ENCODE measurements at regions not wholly inside any gene's neighbourhood (a gene's known extent, or its start where the extent isn't known, plus 50 kb on each side); places are given as distances from the start of the nearest gene placed in this dataset.

DNA sequence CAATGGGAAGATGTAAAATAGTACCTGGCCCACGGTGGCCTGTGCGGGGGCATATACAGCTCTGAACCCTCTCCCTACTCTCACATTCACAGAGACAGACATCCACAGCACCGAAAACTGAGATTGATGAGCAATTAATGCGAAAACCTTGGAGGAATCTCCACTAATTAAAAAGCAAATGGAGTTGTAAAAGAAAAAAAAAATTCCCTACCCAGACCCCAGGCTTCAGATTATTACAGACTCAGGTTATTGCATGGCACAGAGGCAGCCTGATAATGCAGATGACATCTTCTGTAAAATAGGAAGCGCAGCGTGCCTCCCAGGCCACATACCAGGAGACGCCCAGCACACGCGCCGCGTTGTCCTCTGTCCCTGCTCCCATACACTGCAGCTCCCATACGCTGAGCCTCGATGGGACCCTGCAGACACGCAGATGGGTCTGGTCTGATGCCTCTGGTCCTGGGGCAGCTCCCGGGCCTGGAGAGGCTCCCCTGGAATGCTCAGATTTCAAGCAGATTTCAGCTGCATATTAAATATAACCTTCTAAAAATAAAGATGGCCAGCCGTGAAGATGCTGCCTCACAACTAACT, 496.1 kb upstream of the MYT1L start:
- CTCF ChIA-PET (ENCODE audit: low intra/inter-chr PET ratio), result no interaction called here
- 7% methylated on average over 15 of the region's 16 CpGs for WGBS (ENCODE audit: insufficient coverage, low coverage, missing lambda C conversion rate)
- in situ Hi-C loops (cut with MboI) (no loop called here), intact Hi-C loops (cut with micrococcal nuclease) (no loop called here)
- H4K20me1 ChIP-seq (replicated peaks; ENCODE audit: control insufficient read depth, insufficient read depth, low read length), result no peaks in the 10 kb centered on the region
- peaks cover 0 to 41% of the 10 kb centered on the region in 2 experiments; a peak in 2 of 5 replicates for H3K27me3 ChIP-seq (ENCODE audit: control insufficient read depth in 2 of 2, insufficient read depth in 2 of 2, low read length in 2 of 2)
- no peaks in the 10 kb centered on the region for H3K79me2 ChIP-seq (ENCODE audit: control insufficient read depth, insufficient read depth, low read length)
- no peak for TF ChIP-seq PHF21A (IDR thresholded peaks at IDR 0.05; ENCODE audit: borderline replicate concordance, low read depth)
- TF ChIP-seq NR2C2 (CRISPR knock-in tag; IDR thresholded peaks at IDR 0.05), result no peak
- no peak for TF ChIP-seq NR2C2 (tag; IDR thresholded peaks at IDR 0.05)
- TF ChIP-seq, protein P1, sequence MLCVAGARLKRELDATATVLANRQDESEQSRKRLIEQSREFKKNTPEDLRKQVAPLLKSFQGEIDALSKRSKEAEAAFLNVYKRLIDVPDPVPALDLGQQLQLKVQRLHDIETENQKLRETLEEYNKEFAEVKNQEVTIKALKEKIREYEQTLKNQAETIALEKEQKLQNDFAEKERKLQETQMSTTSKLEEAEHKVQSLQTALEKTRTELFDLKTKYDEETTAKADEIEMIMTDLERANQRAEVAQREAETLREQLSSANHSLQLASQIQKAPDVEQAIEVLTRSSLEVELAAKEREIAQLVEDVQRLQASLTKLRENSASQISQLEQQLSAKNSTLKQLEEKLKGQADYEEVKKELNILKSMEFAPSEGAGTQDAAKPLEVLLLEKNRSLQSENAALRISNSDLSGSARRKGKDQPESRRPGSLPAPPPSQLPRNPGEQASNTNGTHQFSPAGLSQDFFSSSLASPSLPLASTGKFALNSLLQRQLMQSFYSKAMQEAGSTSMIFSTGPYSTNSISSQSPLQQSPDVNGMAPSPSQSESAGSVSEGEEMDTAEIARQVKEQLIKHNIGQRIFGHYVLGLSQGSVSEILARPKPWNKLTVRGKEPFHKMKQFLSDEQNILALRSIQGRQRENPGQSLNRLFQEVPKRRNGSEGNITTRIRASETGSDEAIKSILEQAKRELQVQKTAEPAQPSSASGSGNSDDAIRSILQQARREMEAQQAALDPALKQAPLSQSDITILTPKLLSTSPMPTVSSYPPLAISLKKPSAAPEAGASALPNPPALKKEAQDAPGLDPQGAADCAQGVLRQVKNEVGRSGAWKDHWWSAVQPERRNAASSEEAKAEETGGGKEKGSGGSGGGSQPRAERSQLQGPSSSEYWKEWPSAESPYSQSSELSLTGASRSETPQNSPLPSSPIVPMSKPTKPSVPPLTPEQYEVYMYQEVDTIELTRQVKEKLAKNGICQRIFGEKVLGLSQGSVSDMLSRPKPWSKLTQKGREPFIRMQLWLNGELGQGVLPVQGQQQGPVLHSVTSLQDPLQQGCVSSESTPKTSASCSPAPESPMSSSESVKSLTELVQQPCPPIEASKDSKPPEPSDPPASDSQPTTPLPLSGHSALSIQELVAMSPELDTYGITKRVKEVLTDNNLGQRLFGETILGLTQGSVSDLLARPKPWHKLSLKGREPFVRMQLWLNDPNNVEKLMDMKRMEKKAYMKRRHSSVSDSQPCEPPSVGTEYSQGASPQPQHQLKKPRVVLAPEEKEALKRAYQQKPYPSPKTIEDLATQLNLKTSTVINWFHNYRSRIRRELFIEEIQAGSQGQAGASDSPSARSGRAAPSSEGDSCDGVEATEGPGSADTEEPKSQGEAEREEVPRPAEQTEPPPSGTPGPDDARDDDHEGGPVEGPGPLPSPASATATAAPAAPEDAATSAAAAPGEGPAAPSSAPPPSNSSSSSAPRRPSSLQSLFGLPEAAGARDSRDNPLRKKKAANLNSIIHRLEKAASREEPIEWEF (CRISPR knock-in tag; IDR thresholded peaks at IDR 0.05), result no peak
- TF ChIP-seq, protein P2, sequence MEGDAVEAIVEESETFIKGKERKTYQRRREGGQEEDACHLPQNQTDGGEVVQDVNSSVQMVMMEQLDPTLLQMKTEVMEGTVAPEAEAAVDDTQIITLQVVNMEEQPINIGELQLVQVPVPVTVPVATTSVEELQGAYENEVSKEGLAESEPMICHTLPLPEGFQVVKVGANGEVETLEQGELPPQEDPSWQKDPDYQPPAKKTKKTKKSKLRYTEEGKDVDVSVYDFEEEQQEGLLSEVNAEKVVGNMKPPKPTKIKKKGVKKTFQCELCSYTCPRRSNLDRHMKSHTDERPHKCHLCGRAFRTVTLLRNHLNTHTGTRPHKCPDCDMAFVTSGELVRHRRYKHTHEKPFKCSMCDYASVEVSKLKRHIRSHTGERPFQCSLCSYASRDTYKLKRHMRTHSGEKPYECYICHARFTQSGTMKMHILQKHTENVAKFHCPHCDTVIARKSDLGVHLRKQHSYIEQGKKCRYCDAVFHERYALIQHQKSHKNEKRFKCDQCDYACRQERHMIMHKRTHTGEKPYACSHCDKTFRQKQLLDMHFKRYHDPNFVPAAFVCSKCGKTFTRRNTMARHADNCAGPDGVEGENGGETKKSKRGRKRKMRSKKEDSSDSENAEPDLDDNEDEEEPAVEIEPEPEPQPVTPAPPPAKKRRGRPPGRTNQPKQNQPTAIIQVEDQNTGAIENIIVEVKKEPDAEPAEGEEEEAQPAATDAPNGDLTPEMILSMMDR (IDR thresholded peaks at IDR 0.05 in 2 of 3, conservative IDR thresholded peaks at IDR 0.05 in 1 of 3; ENCODE audit: insufficient read depth in 2 of 3, low read depth in 1 of 3, low read length in 3 of 3), result no peak
- no peak for TF ChIP-seq SAFB (IDR thresholded peaks at IDR 0.05; ENCODE audit: borderline replicate concordance, low read depth, low read length)
- TF ChIP-seq, protein P3, sequence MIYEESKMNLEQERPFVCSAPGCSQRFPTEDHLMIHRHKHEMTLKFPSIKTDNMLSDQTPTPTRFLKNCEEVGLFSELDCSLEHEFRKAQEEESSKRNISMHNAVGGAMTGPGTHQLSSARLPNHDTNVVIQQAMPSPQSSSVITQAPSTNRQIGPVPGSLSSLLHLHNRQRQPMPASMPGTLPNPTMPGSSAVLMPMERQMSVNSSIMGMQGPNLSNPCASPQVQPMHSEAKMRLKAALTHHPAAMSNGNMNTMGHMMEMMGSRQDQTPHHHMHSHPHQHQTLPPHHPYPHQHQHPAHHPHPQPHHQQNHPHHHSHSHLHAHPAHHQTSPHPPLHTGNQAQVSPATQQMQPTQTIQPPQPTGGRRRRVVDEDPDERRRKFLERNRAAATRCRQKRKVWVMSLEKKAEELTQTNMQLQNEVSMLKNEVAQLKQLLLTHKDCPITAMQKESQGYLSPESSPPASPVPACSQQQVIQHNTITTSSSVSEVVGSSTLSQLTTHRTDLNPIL (CRISPR knock-in tag; IDR thresholded peaks at IDR 0.05), result no peak
- TF ChIP-seq ZNF24 (IDR thresholded peaks at IDR 0.05), result no peak
- TF ChIP-seq, protein P4, sequence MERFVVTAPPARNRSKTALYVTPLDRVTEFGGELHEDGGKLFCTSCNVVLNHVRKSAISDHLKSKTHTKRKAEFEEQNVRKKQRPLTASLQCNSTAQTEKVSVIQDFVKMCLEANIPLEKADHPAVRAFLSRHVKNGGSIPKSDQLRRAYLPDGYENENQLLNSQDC (CRISPR knock-in tag; IDR thresholded peaks at IDR 0.05), result no peak
- TF ChIP-seq, protein P5, sequence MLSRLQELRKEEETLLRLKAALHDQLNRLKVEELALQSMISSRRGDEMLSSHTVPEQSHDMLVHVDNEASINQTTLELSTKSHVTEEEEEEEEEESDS (CRISPR knock-in tag; IDR thresholded peaks at IDR 0.05), result no peak
- no peaks in the 10 kb centered on the region for H3K4me1 ChIP-seq (replicated peaks in 1 of 2; ENCODE audit: control insufficient read depth in 2 of 2, insufficient read depth in 2 of 2, low read length in 2 of 2)
- no peak overlapping the region for H3K4me2 ChIP-seq (ENCODE audit: insufficient read depth, low read length)
- no peaks in the 10 kb centered on the region for H3K36me3 ChIP-seq (ENCODE audit: control insufficient read depth, insufficient read depth, low read length)
- H3K9ac ChIP-seq (ENCODE audit: insufficient read depth in 1 of 2, low read depth in 2 of 2, low read length in 2 of 2), result no peak overlapping the region
- ATAC-seq (no peak), FAIRE-seq (no peak), DNase-seq (ENCODE audit: extremely low read depth in 1 of 4, low spot score in 3 of 4) (no peak)
- H3K9me1 ChIP-seq (ENCODE audit: control insufficient read depth, insufficient read depth, low read length), result no peaks in the 10 kb centered on the region
- no peak overlapping the region for H2AFZ ChIP-seq (ENCODE audit: low read depth, low read length)
- H3K27ac ChIP-seq (ENCODE audit: extremely low read depth, low read depth, low read length), result no peak overlapping the region
- no peak overlapping the region for H3K4me3 ChIP-seq
- no TSS peak for BruUV-seq (replicated peaks)
- H3K9me3 ChIP-seq (replicated peaks; ENCODE audit: control insufficient read depth, insufficient read depth, low read depth, low read length), result no peaks in the 10 kb centered on the region
- POLR2A ChIA-PET, result interaction anchor here (0.7 kb wide), 1 partner anchor 556 kb away, joined by 3 read pairs; no protein-coding TSS in a partner anchor

All from K562 (cell line).